ENCODE measurements at regions not wholly inside any gene's neighbourhood (a gene's known extent, or its start where the extent isn't known, plus 50 kb on each side); places are given as distances from the start of the nearest gene placed in this dataset.

- H4K20me1 ChIP-seq (ENCODE audit: control insufficient read depth, insufficient read depth) = no peaks in the 10 kb centered on the region
- intact Hi-C loops (cut with micrococcal nuclease; ENCODE audit: unreplicated experiment) (no loop called here), in situ Hi-C loops (cut with MboI) (no loop called here)
- no peak overlapping the region for H3K27ac ChIP-seq (ENCODE audit: control insufficient read depth, insufficient read depth)
- H3K27me3 ChIP-seq (replicated peaks in 1 of 2; ENCODE audit: control insufficient read depth in 2 of 2, insufficient read depth in 2 of 2, low read length in 1 of 2) = no peaks in the 10 kb centered on the region
- ChIA-PET SMC1A (ENCODE audit: uncharacterized antibody, unreplicated experiment) (no interaction called here), RAD21 (ENCODE audit: unreplicated experiment) (no interaction called here), POLR2A (no interaction called here), CTCF (no interaction called here)
- DNase-seq (ENCODE audit: low read depth, low spot score) = no peak
- no peak overlapping the region for H2AFZ ChIP-seq (ENCODE audit: control insufficient read depth, low read depth, low read length)
- H3K9ac ChIP-seq (ENCODE audit: control insufficient read depth, insufficient read depth, low read length) = no peak overlapping the region
- WGBS (ENCODE audit: insufficient coverage, insufficient replicate concordance, low lambda C conversion rate, missing lambda C conversion rate) = 4% methylated on average over 1 of the region's 1 CpG
- FAIRE-seq = no peak
- no peaks in the 10 kb centered on the region for H3K9me3 ChIP-seq (replicated peaks; ENCODE audit: control insufficient read depth, insufficient read depth, low read length)
- H3K79me2 ChIP-seq (ENCODE audit: control insufficient read depth, insufficient read depth, low read length) = no peaks in the 10 kb centered on the region
- H3K4me1 ChIP-seq (ENCODE audit: control insufficient read depth, insufficient read depth, low read length) = no peaks in the 10 kb centered on the region
- ATAC-seq = no peak
- no TSS peak for BruUV-seq (replicated peaks)
- no peak overlapping the region for H3K4me2 ChIP-seq (ENCODE audit: control insufficient read depth, insufficient read depth)
- no peak overlapping the region for H3K4me3 ChIP-seq
- H3K36me3 ChIP-seq (ENCODE audit: control insufficient read depth in 2 of 2, insufficient read depth in 2 of 2, low read length in 1 of 2) = no peaks in the 10 kb centered on the region
- TF ChIP-seq SMARCA5 (IDR thresholded peaks at IDR 0.05) (no peak), LARP7 (IDR thresholded peaks at IDR 0.05) (no peak), ZNF217 (IDR thresholded peaks at IDR 0.05) (no peak), NFYA (IDR thresholded peaks at IDR 0.05; ENCODE audit: borderline replicate concordance, low read depth, low read length) (no peak), NBN (IDR thresholded peaks at IDR 0.05) (no peak), CUX1 (IDR thresholded peaks at IDR 0.05; ENCODE audit: insufficient replicate concordance, low read depth, low read length) (no peak), FOXK2 (IDR thresholded peaks at IDR 0.05) (no peak), ZNF24 (IDR thresholded peaks at IDR 0.05) (no peak), CHD1 (IDR thresholded peaks at IDR 0.05; ENCODE audit: low read depth, low read length) (no peak), MEF2B (IDR thresholded peaks at IDR 0.05; ENCODE audit: partially characterized antibody, poor library complexity, severe bottlenecking) (no peak), KDM1A (IDR thresholded peaks at IDR 0.05; ENCODE audit: borderline replicate concordance) (no peak), RAD51 (IDR thresholded peaks at IDR 0.05) (no peak), JUNB (IDR thresholded peaks at IDR 0.05) (no peak), RAD21 (IDR thresholded peaks at IDR 0.05; ENCODE audit: insufficient read depth, low read depth, low read length) (no peak)
- TF ChIP-seq, protein P1, sequence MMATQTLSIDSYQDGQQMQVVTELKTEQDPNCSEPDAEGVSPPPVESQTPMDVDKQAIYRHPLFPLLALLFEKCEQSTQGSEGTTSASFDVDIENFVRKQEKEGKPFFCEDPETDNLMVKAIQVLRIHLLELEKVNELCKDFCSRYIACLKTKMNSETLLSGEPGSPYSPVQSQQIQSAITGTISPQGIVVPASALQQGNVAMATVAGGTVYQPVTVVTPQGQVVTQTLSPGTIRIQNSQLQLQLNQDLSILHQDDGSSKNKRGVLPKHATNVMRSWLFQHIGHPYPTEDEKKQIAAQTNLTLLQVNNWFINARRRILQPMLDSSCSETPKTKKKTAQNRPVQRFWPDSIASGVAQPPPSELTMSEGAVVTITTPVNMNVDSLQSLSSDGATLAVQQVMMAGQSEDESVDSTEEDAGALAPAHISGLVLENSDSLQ (IDR thresholded peaks at IDR 0.05) = no peak
- TF ChIP-seq, protein P2, sequence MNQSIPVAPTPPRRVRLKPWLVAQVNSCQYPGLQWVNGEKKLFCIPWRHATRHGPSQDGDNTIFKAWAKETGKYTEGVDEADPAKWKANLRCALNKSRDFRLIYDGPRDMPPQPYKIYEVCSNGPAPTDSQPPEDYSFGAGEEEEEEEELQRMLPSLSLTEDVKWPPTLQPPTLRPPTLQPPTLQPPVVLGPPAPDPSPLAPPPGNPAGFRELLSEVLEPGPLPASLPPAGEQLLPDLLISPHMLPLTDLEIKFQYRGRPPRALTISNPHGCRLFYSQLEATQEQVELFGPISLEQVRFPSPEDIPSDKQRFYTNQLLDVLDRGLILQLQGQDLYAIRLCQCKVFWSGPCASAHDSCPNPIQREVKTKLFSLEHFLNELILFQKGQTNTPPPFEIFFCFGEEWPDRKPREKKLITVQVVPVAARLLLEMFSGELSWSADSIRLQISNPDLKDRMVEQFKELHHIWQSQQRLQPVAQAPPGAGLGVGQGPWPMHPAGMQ (IDR thresholded peaks at IDR 0.05; ENCODE audit: borderline replicate concordance) = no peak
These were observed 235.8 kb upstream of the CDH8 start for GRCh38 chr16:62272035-62272434.
